ENCODE measurements at regions not wholly inside any gene's neighbourhood (a gene's known extent, or its start where the extent isn't known, plus 50 kb on each side); places are given as distances from the start of the nearest gene placed in this dataset.

DNA sequence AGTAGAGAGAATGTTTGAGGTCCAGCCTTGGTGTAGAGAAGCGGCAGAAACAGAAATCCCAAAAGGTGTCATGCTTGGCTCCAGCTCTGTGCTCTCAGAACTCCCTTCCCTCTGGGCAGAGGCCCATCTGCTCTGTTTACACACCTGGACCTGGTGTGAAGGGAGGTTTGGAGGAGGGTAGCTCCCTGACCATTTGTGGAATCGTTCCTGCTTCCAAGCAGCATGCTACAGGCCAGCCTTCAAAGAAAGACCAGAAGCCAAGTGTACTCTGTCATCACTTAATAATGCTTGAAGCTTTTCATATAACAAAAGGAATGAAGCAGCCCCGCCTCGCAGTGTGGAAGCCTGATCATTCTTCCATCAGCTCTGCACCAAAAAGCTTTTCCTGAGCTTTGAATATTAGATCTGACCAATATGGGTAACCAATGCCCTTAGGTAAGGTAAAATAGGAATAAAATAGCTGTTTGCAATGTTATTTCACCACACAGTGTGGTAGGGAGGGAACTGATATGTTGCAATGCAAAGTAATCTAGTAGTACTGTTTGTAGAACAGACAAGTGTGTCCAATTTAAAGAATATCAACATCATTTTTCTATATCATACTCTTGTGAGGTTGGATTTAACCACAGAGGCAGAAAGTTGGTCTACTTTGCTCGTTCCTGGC lies 63.3 kb downstream of the ZIC5 start:
- Mint-ChIP-seq H3K36me3 (ENCODE audit: low read depth) (no peaks in the 10 kb centered on the region), H3K9me3 (ENCODE audit: low read depth) (no peaks in the 10 kb centered on the region)
- no peak for TF ChIP-seq CTCF (IDR thresholded peaks at IDR 0.05)

GRCh38 chr13:99907627-99908026 lies 63.9 kb downstream of the ZIC5 start:
- Mint-ChIP-seq H3K4me3 (ENCODE audit: unreplicated experiment) (no peak overlapping the region), H3K27ac (ENCODE audit: unreplicated experiment) (no peak overlapping the region), H3K4me1 (ENCODE audit: low read depth) (peaks cover 17% of the 10 kb centered on the region), H3K9me3 (ENCODE audit: low read depth) (no peaks in the 10 kb centered on the region), H3K27me3 (ENCODE audit: low read depth) (peaks cover 3% of the 10 kb centered on the region), H3K36me3 (ENCODE audit: low read depth) (no peaks in the 10 kb centered on the region)
- no peak for TF ChIP-seq CTCF (IDR thresholded peaks at IDR 0.05)
- no peak for DNase-seq (ENCODE audit: low spot score)

More for the DNA sequence above, 63.3 kb downstream of the ZIC5 start:
- Mint-ChIP-seq H3K4me1 (ENCODE audit: low read depth) (peaks cover 17% of the 10 kb centered on the region), H3K4me3 (ENCODE audit: unreplicated experiment) (no peak overlapping the region), H3K27ac (ENCODE audit: unreplicated experiment) (peak overlapping the region; percentile 70), H3K27me3 (ENCODE audit: low read depth) (peaks cover 3% of the 10 kb centered on the region)
- DNase-seq (ENCODE audit: low spot score) = no peak

DNA sequence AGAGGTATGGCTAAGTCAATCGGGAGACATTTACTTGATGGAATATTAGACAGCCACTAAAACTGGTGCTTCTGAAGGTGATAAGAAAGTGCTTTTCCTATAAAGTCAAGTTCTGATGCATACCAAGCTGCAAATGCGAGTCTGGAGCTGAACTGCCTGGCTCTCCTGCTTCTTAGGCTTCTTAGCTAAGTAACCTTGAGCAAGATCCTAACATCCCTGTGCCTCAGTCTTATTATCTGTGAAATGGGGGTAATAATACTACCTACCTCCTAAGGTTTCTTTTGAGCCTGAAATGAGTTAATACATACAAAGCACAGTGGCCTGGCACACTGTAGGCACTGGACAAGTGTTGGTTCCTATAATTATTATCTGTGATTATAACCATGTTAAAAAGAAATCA lies 64.5 kb downstream of the ZIC5 start:
- no peak overlapping the region for H3K27ac Mint-ChIP-seq (ENCODE audit: unreplicated experiment)
- H3K27me3 Mint-ChIP-seq (ENCODE audit: low read depth) = peaks cover 3% of the 10 kb centered on the region
- no peak for TF ChIP-seq CTCF (IDR thresholded peaks at IDR 0.05)
- H3K4me1 Mint-ChIP-seq (ENCODE audit: low read depth) = peaks cover 20% of the 10 kb centered on the region
- no peak overlapping the region for H3K4me3 Mint-ChIP-seq (ENCODE audit: unreplicated experiment)
- H3K36me3 Mint-ChIP-seq (ENCODE audit: low read depth) = no peaks in the 10 kb centered on the region
- DNase-seq (ENCODE audit: low spot score) = no peak
- no peaks in the 10 kb centered on the region for H3K9me3 Mint-ChIP-seq (ENCODE audit: low read depth)

GRCh38 chr13:99905814-99906213 lies 65.8 kb downstream of the ZIC5 start:
- no peak overlapping the region for H3K4me3 Mint-ChIP-seq (ENCODE audit: unreplicated experiment)

GRCh38 chr13:99905224-99905623 lies 66.3 kb downstream of the ZIC5 start:
- Mint-ChIP-seq H3K27ac (ENCODE audit: unreplicated experiment) (no peak overlapping the region), H3K36me3 (ENCODE audit: low read depth) (no peaks in the 10 kb centered on the region), H3K4me3 (ENCODE audit: unreplicated experiment) (no peak overlapping the region), H3K4me1 (ENCODE audit: low read depth) (peaks cover 19% of the 10 kb centered on the region), H3K27me3 (ENCODE audit: low read depth) (peaks cover 3% of the 10 kb centered on the region), H3K9me3 (ENCODE audit: low read depth) (no peaks in the 10 kb centered on the region)
- no peak for DNase-seq (ENCODE audit: low spot score)
- TF ChIP-seq CTCF (IDR thresholded peaks at IDR 0.05) = no peak

More at GRCh38 chr13:99905814-99906213, 65.8 kb downstream of the ZIC5 start:
- TF ChIP-seq CTCF (IDR thresholded peaks at IDR 0.05) = no peak
- Mint-ChIP-seq H3K27me3 (ENCODE audit: low read depth) (peaks cover 3% of the 10 kb centered on the region), H3K27ac (ENCODE audit: unreplicated experiment) (no peak overlapping the region), H3K36me3 (ENCODE audit: low read depth) (no peaks in the 10 kb centered on the region), H3K9me3 (ENCODE audit: low read depth) (no peaks in the 10 kb centered on the region), H3K4me1 (ENCODE audit: low read depth) (peaks cover 20% of the 10 kb centered on the region)
- no peak for DNase-seq (ENCODE audit: low spot score)
